Liver (tissue), 8 donors: ENCODE measurements at regions not wholly inside any gene's neighbourhood (a gene's known extent, or its start where the extent isn't known, plus 50 kb on each side); places are given as distances from the start of the nearest gene placed in this dataset.

ENCODE experiments used
- DNase-seq: peaks from one replicate; pipeline ENCODE4 v3.0.0-alpha.2; 2017; ENCODE audit warnings: low spot score
- H3K27ac ChIP-seq, 2 donors: one replicate each; pipeline ENCODE4 v1.7.0; 2013; ENCODE audit warnings: inconsistent platforms in 2 of 2, low read length in 2 of 2, control low read depth in 1 of 2, low read depth in 1 of 2, mild to moderate bottlenecking in 1 of 2
- H3K27me3 ChIP-seq, 4 donors: one replicate each; pipeline versions ENCODE4 v1.6.1 to v1.7.0; 2013; ENCODE audit warnings: low read length in 3 of 4, inconsistent platforms in 1 of 4, mild to moderate bottlenecking in 1 of 4, moderate library complexity in 1 of 4; ENCODE audit not compliant: control insufficient read depth in 4 of 4, insufficient read depth in 4 of 4
- H3K36me3 ChIP-seq, 4 donors: one replicate each; pipeline versions ENCODE4 v1.6.1 to v1.7.0; 2013; ENCODE audit warnings: low read length in 3 of 4, mild to moderate bottlenecking in 3 of 4, low read depth in 1 of 4, moderate library complexity in 1 of 4; ENCODE audit not compliant: control insufficient read depth in 4 of 4, insufficient read depth in 3 of 4
- H3K4me1 ChIP-seq, 4 donors: one replicate each; pipeline versions ENCODE4 v1.6.1 to v1.7.0; 2013; ENCODE audit warnings: low read length in 3 of 4, mild to moderate bottlenecking in 3 of 4, moderate library complexity in 1 of 4; ENCODE audit not compliant: control insufficient read depth in 4 of 4, insufficient read depth in 4 of 4
- H3K4me3 ChIP-seq, 3 donors: one replicate each; pipeline versions ENCODE4 v1.6.1 to v1.7.0; 2013; ENCODE audit warnings: low read length in 3 of 3, control low read depth in 1 of 3, low read depth in 1 of 3, mild to moderate bottlenecking in 1 of 3
- H3K9ac ChIP-seq, 2 donors: one replicate each; pipeline ENCODE4 v1.7.0; 2013; ENCODE audit warnings: low read length in 2 of 2, mild to moderate bottlenecking in 2 of 2, moderate library complexity in 2 of 2, control low read depth in 1 of 2, low read depth in 1 of 2
- H3K9me3 ChIP-seq, 4 donors: one replicate each; pipeline versions ENCODE4 v1.6.1 to v1.7.0; 2013; ENCODE audit warnings: low read length in 3 of 4; ENCODE audit not compliant: control insufficient read depth in 4 of 4
- EGR1 ChIP-seq, 2 donors: IDR thresholded peaks; 2 replicates each; pipeline ENCODE4 v1.6.1; 2016 to 2018; ENCODE audit warnings: antibody characterized with exemption in 2 of 2, low read depth in 2 of 2
- FOXA1 ChIP-seq: IDR thresholded peaks from 2 replicates; pipeline ENCODE4 v1.6.1; 2016; ENCODE audit warnings: antibody characterized with exemption
- FOXA2 ChIP-seq: IDR thresholded peaks from 2 replicates; pipeline ENCODE4 v1.6.1; 2016; ENCODE audit warnings: antibody characterized with exemption
- GABPA ChIP-seq, 2 donors: IDR thresholded peaks in 1 of 2; conservative IDR thresholded peaks in 1 of 2; 2 replicates each; pipeline ENCODE4 v1.6.1; 2016; ENCODE audit warnings: antibody characterized with exemption in 2 of 2, mild to moderate bottlenecking in 1 of 2, moderate library complexity in 1 of 2
- HNF4A ChIP-seq, 2 donors: conservative IDR thresholded peaks; 2 replicates each; pipeline ENCODE4 v1.6.1; 2016; ENCODE audit warnings: antibody characterized with exemption in 2 of 2, mild to moderate bottlenecking in 2 of 2
- HNF4G ChIP-seq: IDR thresholded peaks from 2 replicates; pipeline ENCODE4 v1.6.1; 2016; ENCODE audit warnings: antibody characterized with exemption
- JUND ChIP-seq, 2 donors: IDR thresholded peaks; 2 replicates each; pipeline ENCODE4 v1.6.1; 2016; ENCODE audit warnings: antibody characterized with exemption in 2 of 2
- NR2F2 ChIP-seq: IDR thresholded peaks from 2 replicates; pipeline ENCODE4 v1.6.1; 2016; ENCODE audit warnings: antibody characterized with exemption
- RAD21 ChIP-seq, 2 donors: IDR thresholded peaks; 2 replicates each; pipeline ENCODE4 v1.6.1; 2016; ENCODE audit warnings: antibody characterized with exemption in 2 of 2, mild to moderate bottlenecking in 2 of 2
- RXRA ChIP-seq, 2 donors: IDR thresholded peaks; 2 replicates each; pipeline ENCODE4 v1.6.1; 2017 to 2018; ENCODE audit warnings: antibody characterized with exemption in 2 of 2, mild to moderate bottlenecking in 1 of 2
- SP1 ChIP-seq: IDR thresholded peaks from 2 replicates; pipeline ENCODE4 v1.6.1; 2018; ENCODE audit warnings: antibody characterized with exemption, mild to moderate bottlenecking
- TAF1 ChIP-seq: conservative IDR thresholded peaks from 2 replicates; pipeline ENCODE4 v1.6.1; 2016; ENCODE audit warnings: antibody characterized with exemption, mild to moderate bottlenecking
- YY1 ChIP-seq: IDR thresholded peaks from 2 replicates; pipeline ENCODE4 v1.6.1; 2016; ENCODE audit warnings: antibody characterized with exemption, mild to moderate bottlenecking
- WGBS: extraction: QIAGEN DNeasy Blood & Tissue Kit; methylation state at CpG from one replicate; pipeline ENCODE4 v1.1.7; 2013; 5-methylcytosine and 5-hydroxymethylcytosine counted together
- TF ChIP-seq, protein P1 (sequence below): IDR thresholded peaks from 2 replicates; pipeline ENCODE4 v1.6.1; 2016; ENCODE audit warnings: antibody characterized with exemption
- TF ChIP-seq, protein P2 (sequence below): IDR thresholded peaks from 2 replicates; pipeline ENCODE4 v1.6.1; 2016; ENCODE audit warnings: antibody characterized with exemption, mild to moderate bottlenecking
- TF ChIP-seq, protein P3 (sequence below): IDR thresholded peaks from 2 replicates; pipeline ENCODE4 v1.6.1; 2016; ENCODE audit warnings: antibody characterized with exemption
- TF ChIP-seq, protein P4 (sequence below): fragments of 150-350 bp; IDR thresholded peaks from 2 replicates; pipeline ENCODE4 v1.5.1; 2017; ENCODE audit warnings: improper control_type of control experiment, low read depth, low read length; ENCODE audit not compliant: missing input control
- TF ChIP-seq, protein P5 (sequence below): IDR thresholded peaks from 2 replicates; pipeline ENCODE4 v1.6.1; 2016; ENCODE audit warnings: antibody characterized with exemption
- donor health status: healthy.
- donor health status: healthy.
- donor health status: healthy.
- donor health status: healthy.
- donor health status: healthy.

DNA sequence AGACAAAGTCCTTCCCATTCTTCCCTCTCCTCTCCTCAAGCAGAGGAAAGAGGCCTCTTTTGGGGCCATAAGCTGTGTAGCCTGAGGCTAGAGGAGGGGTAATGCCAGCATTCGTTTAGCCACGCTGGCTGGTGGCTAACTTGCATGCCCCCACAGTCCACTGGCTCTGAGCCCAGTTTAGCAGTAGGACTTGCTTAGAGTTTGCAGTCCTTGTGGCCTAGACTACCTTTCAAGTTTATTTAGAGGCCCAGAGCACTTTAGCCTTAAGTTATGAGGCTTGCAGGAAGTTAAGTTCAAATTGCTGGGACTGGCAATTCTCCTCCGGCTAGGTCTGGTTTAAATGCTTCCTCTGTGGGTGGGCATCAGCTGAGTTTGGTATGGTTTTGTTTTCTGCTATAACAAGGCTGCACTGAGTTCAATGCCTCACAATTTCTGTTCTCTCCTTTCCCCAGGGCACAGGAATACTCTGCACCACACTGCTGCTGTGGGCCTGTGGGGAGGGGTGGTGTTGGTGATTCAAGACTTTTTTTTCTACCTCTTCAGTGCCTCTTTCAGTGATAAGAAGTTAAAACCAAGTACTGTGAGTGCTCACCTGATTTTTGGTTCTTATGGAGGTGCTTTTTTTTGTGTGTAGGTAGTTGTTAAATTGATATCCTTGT, 281.0 kb upstream of the C11orf87 start:
- 84% methylated on average over 3 of the region's 3 CpGs for WGBS
- TF ChIP-seq HNF4A (conservative IDR thresholded peaks at IDR 0.05) (no peak), RXRA (IDR thresholded peaks at IDR 0.05) (no peak), TAF1 (no peak), FOXA1 (no peak), YY1 (no peak), SP1 (no peak), EGR1 (IDR thresholded peaks at IDR 0.05; ENCODE audit: low read depth in 2 of 2) (no peak), FOXA2 (no peak), NR2F2 (no peak), HNF4G (no peak), JUND (IDR thresholded peaks at IDR 0.05) (no peak), RAD21 (IDR thresholded peaks at IDR 0.05) (no peak), GABPA (IDR thresholded peaks at IDR 0.05 in 1 of 2, conservative IDR thresholded peaks at IDR 0.05 in 1 of 2) (no peak)
- TF ChIP-seq, protein P1, sequence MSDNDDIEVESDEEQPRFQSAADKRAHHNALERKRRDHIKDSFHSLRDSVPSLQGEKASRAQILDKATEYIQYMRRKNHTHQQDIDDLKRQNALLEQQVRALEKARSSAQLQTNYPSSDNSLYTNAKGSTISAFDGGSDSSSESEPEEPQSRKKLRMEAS = no peak
- TF ChIP-seq, protein P2, sequence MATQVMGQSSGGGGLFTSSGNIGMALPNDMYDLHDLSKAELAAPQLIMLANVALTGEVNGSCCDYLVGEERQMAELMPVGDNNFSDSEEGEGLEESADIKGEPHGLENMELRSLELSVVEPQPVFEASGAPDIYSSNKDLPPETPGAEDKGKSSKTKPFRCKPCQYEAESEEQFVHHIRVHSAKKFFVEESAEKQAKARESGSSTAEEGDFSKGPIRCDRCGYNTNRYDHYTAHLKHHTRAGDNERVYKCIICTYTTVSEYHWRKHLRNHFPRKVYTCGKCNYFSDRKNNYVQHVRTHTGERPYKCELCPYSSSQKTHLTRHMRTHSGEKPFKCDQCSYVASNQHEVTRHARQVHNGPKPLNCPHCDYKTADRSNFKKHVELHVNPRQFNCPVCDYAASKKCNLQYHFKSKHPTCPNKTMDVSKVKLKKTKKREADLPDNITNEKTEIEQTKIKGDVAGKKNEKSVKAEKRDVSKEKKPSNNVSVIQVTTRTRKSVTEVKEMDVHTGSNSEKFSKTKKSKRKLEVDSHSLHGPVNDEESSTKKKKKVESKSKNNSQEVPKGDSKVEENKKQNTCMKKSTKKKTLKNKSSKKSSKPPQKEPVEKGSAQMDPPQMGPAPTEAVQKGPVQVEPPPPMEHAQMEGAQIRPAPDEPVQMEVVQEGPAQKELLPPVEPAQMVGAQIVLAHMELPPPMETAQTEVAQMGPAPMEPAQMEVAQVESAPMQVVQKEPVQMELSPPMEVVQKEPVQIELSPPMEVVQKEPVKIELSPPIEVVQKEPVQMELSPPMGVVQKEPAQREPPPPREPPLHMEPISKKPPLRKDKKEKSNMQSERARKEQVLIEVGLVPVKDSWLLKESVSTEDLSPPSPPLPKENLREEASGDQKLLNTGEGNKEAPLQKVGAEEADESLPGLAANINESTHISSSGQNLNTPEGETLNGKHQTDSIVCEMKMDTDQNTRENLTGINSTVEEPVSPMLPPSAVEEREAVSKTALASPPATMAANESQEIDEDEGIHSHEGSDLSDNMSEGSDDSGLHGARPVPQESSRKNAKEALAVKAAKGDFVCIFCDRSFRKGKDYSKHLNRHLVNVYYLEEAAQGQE = no peak
- TF ChIP-seq, protein P3, sequence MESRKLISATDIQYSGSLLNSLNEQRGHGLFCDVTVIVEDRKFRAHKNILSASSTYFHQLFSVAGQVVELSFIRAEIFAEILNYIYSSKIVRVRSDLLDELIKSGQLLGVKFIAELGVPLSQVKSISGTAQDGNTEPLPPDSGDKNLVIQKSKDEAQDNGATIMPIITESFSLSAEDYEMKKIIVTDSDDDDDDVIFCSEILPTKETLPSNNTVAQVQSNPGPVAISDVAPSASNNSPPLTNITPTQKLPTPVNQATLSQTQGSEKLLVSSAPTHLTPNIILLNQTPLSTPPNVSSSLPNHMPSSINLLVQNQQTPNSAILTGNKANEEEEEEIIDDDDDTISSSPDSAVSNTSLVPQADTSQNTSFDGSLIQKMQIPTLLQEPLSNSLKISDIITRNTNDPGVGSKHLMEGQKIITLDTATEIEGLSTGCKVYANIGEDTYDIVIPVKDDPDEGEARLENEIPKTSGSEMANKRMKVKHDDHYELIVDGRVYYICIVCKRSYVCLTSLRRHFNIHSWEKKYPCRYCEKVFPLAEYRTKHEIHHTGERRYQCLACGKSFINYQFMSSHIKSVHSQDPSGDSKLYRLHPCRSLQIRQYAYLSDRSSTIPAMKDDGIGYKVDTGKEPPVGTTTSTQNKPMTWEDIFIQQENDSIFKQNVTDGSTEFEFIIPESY = no peak
- TF ChIP-seq, protein P4, sequence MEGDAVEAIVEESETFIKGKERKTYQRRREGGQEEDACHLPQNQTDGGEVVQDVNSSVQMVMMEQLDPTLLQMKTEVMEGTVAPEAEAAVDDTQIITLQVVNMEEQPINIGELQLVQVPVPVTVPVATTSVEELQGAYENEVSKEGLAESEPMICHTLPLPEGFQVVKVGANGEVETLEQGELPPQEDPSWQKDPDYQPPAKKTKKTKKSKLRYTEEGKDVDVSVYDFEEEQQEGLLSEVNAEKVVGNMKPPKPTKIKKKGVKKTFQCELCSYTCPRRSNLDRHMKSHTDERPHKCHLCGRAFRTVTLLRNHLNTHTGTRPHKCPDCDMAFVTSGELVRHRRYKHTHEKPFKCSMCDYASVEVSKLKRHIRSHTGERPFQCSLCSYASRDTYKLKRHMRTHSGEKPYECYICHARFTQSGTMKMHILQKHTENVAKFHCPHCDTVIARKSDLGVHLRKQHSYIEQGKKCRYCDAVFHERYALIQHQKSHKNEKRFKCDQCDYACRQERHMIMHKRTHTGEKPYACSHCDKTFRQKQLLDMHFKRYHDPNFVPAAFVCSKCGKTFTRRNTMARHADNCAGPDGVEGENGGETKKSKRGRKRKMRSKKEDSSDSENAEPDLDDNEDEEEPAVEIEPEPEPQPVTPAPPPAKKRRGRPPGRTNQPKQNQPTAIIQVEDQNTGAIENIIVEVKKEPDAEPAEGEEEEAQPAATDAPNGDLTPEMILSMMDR = no peak
- TF ChIP-seq, protein P5, sequence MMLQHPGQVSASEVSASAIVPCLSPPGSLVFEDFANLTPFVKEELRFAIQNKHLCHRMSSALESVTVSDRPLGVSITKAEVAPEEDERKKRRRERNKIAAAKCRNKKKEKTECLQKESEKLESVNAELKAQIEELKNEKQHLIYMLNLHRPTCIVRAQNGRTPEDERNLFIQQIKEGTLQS = no peak
- H3K36me3 ChIP-seq = no peaks in the 10 kb centered on the region
- H3K4me1 ChIP-seq = no peaks in the 10 kb centered on the region
- no peaks in the 10 kb centered on the region for H3K9me3 ChIP-seq
- H3K9ac ChIP-seq = no peak overlapping the region
- no peak overlapping the region for H3K27ac ChIP-seq
- no peaks in the 10 kb centered on the region for H3K27me3 ChIP-seq
- no peak overlapping the region for H3K4me3 ChIP-seq
- DNase-seq = no peak
